Pancreas (tissue), 10 donors: ENCODE measurements at regions not wholly inside any gene's neighbourhood (a gene's known extent, or its start where the extent isn't known, plus 50 kb on each side); places are given as distances from the start of the nearest gene placed in this dataset.

Source experiments
- ATAC-seq, 4 donors: fragments of 200-7000 bp; cut with Tn5 transposase; one replicate each; pipeline versions ENCODE4 v1.8.0 to v1.9.1; 2020; ENCODE audit warnings: mild to moderate bottlenecking in 4 of 4, moderate library complexity in 4 of 4
- DNase-seq, 6 donors: peaks; one replicate each; pipeline ENCODE4 v3.0.0-alpha.2; 2020
- FAIRE-seq: peaks from 2 replicates; lab custom pipeline; 2012; peaks lifted over from hg19 to GRCh38; lab: Jason Lieb, UNC
- H3K27ac ChIP-seq, 4 donors: fragments of 200-600 bp; sonication (generic); 1 replicate in 3 of 4; 2 replicates in 1 of 4; pipeline versions ENCODE4 v1.5.0 to v1.8.0; 2020
- H3K27me3 ChIP-seq, 4 donors: fragments of 200-600 bp; one replicate each; pipeline ENCODE4 v1.8.0; 2021
- H3K36me3 ChIP-seq, 3 donors: fragments of 200-600 bp; sonication (generic) in 1 of 3; one replicate each; pipeline versions ENCODE4 v1.5.0 to v1.8.0; 2020 to 2021
- H3K4me1 ChIP-seq, 3 donors: fragments of 200-600 bp; one replicate each; pipeline ENCODE4 v1.8.0; 2021
- H3K4me3 ChIP-seq, 4 donors: fragments of 200-600 bp; sonication (generic) in 2 of 4; one replicate each; pipeline versions ENCODE4 v1.5.0 to v1.8.0; 2020 to 2021
- H3K9me3 ChIP-seq, 4 donors: fragments of 200-600 bp; one replicate each; pipeline ENCODE4 v1.8.0; 2021
- WGBS, 2 donors: extraction: QIAGEN DNeasy Blood & Tissue Kit; methylation state at CpG; one replicate each; pipeline ENCODE4 v1.1.7; 2013; 5-methylcytosine and 5-hydroxymethylcytosine counted together
- intact Hi-C, 3 donors: fragments of 100-400 bp; cut with DNase I; formaldehyde crosslinking; loops; one replicate each; pipeline versions ENCODE4 v1.11.1 to v1.14.2; 2022
- TF ChIP-seq, protein P1 (sequence below), 4 donors: fragments of 200-600 bp; sonication (generic) in 3 of 4; IDR thresholded peaks; one replicate each; pipeline versions ENCODE4 v1.5.0 to v1.8.0; 2021; ENCODE audit warnings: antibody characterized with exemption in 4 of 4
- donor health status: healthy with polysubstance abuse.
- donor health status: DM: no; HTN: no; CAD: no; lungs with moderate emphysema.
- donor health status: DM: no; HTN: no; CAD: no.
- donor health status: control.
- donor health status: control.
- donor health status: Bipolar disorder and iron deficiency.
- donor health status: DM: yes; HTN: yes; CAD: no.
- donor health status: DM: no; HTN: no; CAD: no.
- donor health status: DM: no; HTN: no; CAD: no.
- donor health status: DM: yes; HTN: yes; CAD: no.

DNA sequence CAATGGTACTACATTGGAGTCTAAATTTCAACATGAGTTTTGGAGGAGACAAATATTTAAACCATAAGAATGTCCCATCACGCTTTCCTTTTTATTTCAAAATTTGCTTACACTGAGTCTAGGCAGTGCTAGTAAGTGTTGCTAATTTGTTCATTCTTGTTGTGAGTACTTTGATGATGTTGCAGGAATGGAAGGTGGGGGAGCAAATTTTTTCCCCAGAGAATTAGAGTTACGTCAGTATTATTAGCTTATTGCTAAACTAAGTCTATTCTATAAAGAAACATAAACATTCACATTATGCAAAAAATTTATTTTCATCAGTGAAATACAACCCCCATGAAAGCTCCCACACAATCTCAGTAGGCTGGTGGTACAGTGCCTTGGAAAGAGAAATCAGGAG lies 88.0 kb downstream of the BLID start:
- Histone ChIP-seq H3K27ac (no peak overlapping the region), H3K4me1 (no peaks in the 10 kb centered on the region), H3K36me3 (no peaks in the 10 kb centered on the region), H3K9me3 (no peaks in the 10 kb centered on the region), H3K4me3 (no peak overlapping the region), H3K27me3 (no peaks in the 10 kb centered on the region)
- 66 to 81% methylated on average over 2 of the region's 2 CpGs for WGBS, 2 donors
- DNase-seq = no peak
- ATAC-seq = no peak
- TF ChIP-seq, protein P1, sequence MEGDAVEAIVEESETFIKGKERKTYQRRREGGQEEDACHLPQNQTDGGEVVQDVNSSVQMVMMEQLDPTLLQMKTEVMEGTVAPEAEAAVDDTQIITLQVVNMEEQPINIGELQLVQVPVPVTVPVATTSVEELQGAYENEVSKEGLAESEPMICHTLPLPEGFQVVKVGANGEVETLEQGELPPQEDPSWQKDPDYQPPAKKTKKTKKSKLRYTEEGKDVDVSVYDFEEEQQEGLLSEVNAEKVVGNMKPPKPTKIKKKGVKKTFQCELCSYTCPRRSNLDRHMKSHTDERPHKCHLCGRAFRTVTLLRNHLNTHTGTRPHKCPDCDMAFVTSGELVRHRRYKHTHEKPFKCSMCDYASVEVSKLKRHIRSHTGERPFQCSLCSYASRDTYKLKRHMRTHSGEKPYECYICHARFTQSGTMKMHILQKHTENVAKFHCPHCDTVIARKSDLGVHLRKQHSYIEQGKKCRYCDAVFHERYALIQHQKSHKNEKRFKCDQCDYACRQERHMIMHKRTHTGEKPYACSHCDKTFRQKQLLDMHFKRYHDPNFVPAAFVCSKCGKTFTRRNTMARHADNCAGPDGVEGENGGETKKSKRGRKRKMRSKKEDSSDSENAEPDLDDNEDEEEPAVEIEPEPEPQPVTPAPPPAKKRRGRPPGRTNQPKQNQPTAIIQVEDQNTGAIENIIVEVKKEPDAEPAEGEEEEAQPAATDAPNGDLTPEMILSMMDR (IDR thresholded peaks at IDR 0.05) = no peak
- intact Hi-C loops = no loop called here
- FAIRE-seq = no peak

DNA sequence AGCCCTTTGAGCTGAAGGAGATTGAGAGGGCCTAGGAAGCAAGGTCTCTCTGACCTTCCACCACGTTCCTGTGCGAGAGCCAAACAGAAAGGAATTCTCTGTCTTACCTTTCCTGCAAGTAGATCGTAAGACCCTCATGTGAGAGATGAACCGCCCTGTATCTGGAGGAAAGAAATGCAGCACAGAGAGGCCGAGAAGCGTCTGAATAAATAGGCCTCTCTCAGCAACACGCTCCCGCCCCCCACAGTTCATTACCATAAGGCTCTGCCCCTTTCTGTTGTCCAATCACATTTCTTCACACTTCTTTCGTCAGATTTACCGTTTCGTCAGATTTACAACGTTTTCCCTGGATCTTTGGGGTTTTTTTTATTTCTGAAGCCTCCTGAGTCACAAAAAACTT lies 90.3 kb downstream of the BLID start:
- intact Hi-C loops = no loop called here
- Histone ChIP-seq H3K36me3 (no peaks in the 10 kb centered on the region), H3K4me1 (no peaks in the 10 kb centered on the region), H3K27me3 (no peaks in the 10 kb centered on the region), H3K27ac (no peak overlapping the region), H3K9me3 (no peaks in the 10 kb centered on the region), H3K4me3 (no peak overlapping the region)
- TF ChIP-seq, protein P1 (IDR thresholded peaks at IDR 0.05) = no peak
- FAIRE-seq = no peak
- ATAC-seq = no peak
- no peak for DNase-seq
- 73 to 84% methylated on average over 12 of the region's 12 CpGs for WGBS, 2 donors

DNA sequence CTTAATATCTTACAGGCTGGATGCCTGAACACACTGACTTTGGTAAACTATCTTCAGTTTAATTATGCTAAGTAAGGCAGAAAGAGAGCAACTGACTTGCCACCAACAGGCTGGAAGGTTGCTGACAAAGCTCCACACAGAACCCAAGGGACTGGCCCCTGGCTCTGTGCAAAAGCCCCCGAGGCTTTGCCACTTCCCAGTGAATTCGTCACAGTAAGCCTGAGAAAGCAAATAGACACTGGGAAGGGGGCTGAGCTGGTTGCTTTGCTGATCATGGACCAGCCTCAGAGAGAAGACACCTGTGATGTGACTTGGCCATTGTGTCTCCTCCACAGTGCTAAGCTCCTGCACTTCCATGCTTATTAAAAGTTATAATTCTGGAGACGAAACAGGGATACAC lies 91.7 kb downstream of the BLID start:
- Histone ChIP-seq H3K27me3 (no peaks in the 10 kb centered on the region), H3K9me3 (no peaks in the 10 kb centered on the region), H3K4me3 (no peak overlapping the region), H3K27ac (no peak overlapping the region), H3K4me1 (no peaks in the 10 kb centered on the region), H3K36me3 (no peaks in the 10 kb centered on the region)
- 36 to 49% methylated on average over 3 of the region's 3 CpGs for WGBS, 2 donors
- intact Hi-C loops = no loop called here
- DNase-seq (no peak), ATAC-seq (no peak), FAIRE-seq (no peak)
- TF ChIP-seq, protein P1 (IDR thresholded peaks at IDR 0.05) = no peak

DNA sequence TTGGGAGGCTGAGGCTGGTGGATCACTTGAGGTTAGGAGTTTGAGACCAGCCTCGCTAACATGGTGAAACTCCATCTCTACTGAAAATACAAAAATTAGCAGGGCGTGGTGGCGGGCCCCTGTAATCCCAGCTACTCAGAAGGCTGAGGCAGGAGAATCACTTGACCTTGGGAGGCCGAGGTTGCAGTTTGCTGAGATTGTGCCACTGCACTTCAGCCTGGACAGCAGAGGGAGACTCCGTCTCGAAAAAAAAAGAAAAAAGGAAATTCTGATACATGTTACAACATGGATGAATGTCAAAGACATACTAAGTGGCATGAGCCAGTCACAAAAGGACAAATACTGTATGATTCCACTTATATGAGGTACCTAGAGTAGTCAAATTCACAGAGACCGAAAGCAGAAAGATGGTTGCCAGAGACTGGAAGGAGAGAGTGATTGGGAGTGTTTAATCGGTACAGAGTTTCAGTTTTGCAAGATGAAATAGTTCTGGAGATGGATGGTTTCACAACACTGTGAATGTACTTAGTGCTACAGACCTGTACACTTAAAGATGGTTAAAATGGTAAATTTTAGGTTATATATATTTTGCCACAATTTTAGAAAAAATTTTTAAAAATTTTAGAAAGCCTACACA lies 92.3 kb downstream of the BLID start:
- DNase-seq (no peak), FAIRE-seq (no peak), ATAC-seq (no peak)
- WGBS, 2 donors = 67 to 81% methylated on average over 8 of the region's 8 CpGs
- Histone ChIP-seq H3K9me3 (no peaks in the 10 kb centered on the region), H3K27ac (no peak overlapping the region), H3K4me3 (no peak overlapping the region), H3K27me3 (no peaks in the 10 kb centered on the region), H3K4me1 (no peaks in the 10 kb centered on the region), H3K36me3 (no peaks in the 10 kb centered on the region)
- intact Hi-C loops = no loop called here
- TF ChIP-seq, protein P1 (IDR thresholded peaks at IDR 0.05) = no peak

DNA sequence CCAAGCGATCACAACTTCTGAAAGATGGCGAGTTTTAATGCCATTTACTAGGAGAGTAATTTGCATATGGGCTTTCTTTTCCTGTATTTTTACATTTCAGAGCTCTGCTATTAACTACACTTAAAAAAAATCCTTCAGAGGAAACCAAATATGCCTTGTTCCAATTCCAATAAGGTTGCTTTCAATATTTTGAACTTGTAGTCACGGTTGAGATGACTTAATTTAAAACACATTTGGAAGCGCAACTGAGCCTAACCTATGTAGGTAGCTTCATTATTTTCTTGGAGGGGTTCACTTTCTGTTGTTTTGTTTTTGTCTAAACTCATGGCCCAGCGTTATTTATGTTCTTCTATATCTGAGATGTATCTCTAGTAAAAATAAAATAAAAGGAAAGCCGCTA lies 93.4 kb downstream of the BLID start:
- H3K4me1 ChIP-seq = no peaks in the 10 kb centered on the region
- no peaks in the 10 kb centered on the region for H3K36me3 ChIP-seq
- DNase-seq (no peak), FAIRE-seq (no peak), ATAC-seq (no peak)
- no peak overlapping the region for H3K4me3 ChIP-seq
- intact Hi-C loops = no loop called here
- H3K9me3 ChIP-seq = no peaks in the 10 kb centered on the region
- WGBS, 2 donors = 78 to 81% methylated on average over 6 of the region's 6 CpGs
- H3K27me3 ChIP-seq = no peaks in the 10 kb centered on the region
- H3K27ac ChIP-seq = no peak overlapping the region
- TF ChIP-seq, protein P1 (IDR thresholded peaks at IDR 0.05) = no peak
